Stromal cell of bone marrow (primary cell): ENCODE measurements at regions not wholly inside any gene's neighbourhood (a gene's known extent, or its start where the extent isn't known, plus 50 kb on each side); places are given as distances from the start of the nearest gene placed in this dataset.
A peak's percentile ranks its signal among the peaks of the same experiment; 100 is the strongest.

Source experiments
- DNase-seq: peaks from one replicate; pipeline ENCODE4 v3.0.0-alpha.2; 2012; ENCODE audit warnings: low read depth

GRCh38 chr2:167504695-167505094 lies 616.4 kb downstream of the XIRP2 start:
- no peak for DNase-seq

GRCh38 chr2:167504061-167504460 lies 615.8 kb downstream of the XIRP2 start:
- DNase-seq, result no peak

GRCh38 chr2:167501618-167502017 lies 613.3 kb downstream of the XIRP2 start:
- no peak for DNase-seq

- DNase-seq, result no peak
These were observed 605.6 kb downstream of the XIRP2 start for GRCh38 chr2:167493862-167494261.

- no peak for DNase-seq
These were observed 604.2 kb downstream of the XIRP2 start for GRCh38 chr2:167492486-167492885.

- no peak for DNase-seq
These were observed 603.5 kb downstream of the XIRP2 start for GRCh38 chr2:167491788-167492187.

GRCh38 chr2:167490455-167490854 lies 602.2 kb downstream of the XIRP2 start:
- no peak for DNase-seq

GRCh38 chr2:167489325-167489724 lies 601.0 kb downstream of the XIRP2 start:
- no peak for DNase-seq

GRCh38 chr2:167487728-167488127 lies 599.4 kb downstream of the XIRP2 start:
- DNase-seq, result no peak

GRCh38 chr2:167484875-167485274 lies 596.6 kb downstream of the XIRP2 start:
- no peak for DNase-seq

GRCh38 chr2:167480986-167481309 lies 592.7 kb downstream of the XIRP2 start:
- no peak for DNase-seq

GRCh38 chr2:167480232-167480985 lies 592.1 kb downstream of the XIRP2 start:
- no peak for DNase-seq

- DNase-seq, result no peak
These were observed 589.9 kb downstream of the XIRP2 start for GRCh38 chr2:167478196-167478595.

- no peak for DNase-seq
These were observed 587.5 kb downstream of the XIRP2 start for GRCh38 chr2:167475791-167476190.

- DNase-seq, result no peak
These were observed 583.5 kb downstream of the XIRP2 start for GRCh38 chr2:167471734-167472133.

GRCh38 chr2:167471332-167471731 lies 583.1 kb downstream of the XIRP2 start:
- no peak for DNase-seq

- no peak for DNase-seq
These were observed 574.1 kb downstream of the XIRP2 start for GRCh38 chr2:167462379-167462778.

GRCh38 chr2:167454036-167454435 lies 565.8 kb downstream of the XIRP2 start:
- DNase-seq, result no peak

- no peak for DNase-seq
These were observed 563.4 kb downstream of the XIRP2 start for GRCh38 chr2:167451496-167452289.

GRCh38 chr2:167450364-167450763 lies 562.1 kb downstream of the XIRP2 start:
- no peak for DNase-seq

- no peak for DNase-seq
These were observed 552.1 kb downstream of the XIRP2 start for GRCh38 chr2:167440382-167440781.

- peak; percentile 27 for DNase-seq
These were observed 549.9 kb downstream of the XIRP2 start for GRCh38 chr2:167438206-167438605.

GRCh38 chr2:167431949-167432348 lies 543.7 kb downstream of the XIRP2 start:
- no peak for DNase-seq

GRCh38 chr2:167430447-167430846 lies 542.2 kb downstream of the XIRP2 start:
- DNase-seq, result no peak
